GM21723 (cell line): ENCODE measurements at regions not wholly inside any gene's neighbourhood (a gene's known extent, or its start where the extent isn't known, plus 50 kb on each side); places are given as distances from the start of the nearest gene placed in this dataset.
"Not testable (repeated sequence)": the region's sequence is repeated elsewhere in the genome, so short reads cannot be mapped to it uniquely, and the experiment has no call there.

Experiments used
- ATAC-seq: cut with Tn5 transposase; IDR thresholded peaks from one replicate; pipeline ENCODE4 v1.9.1; 2021; ENCODE audit warnings: mild to moderate bottlenecking, moderate library complexity; ENCODE audit not compliant: unreplicated experiment

- ATAC-seq = no peak
These were observed 85.7 kb downstream of the SUCLG1 start for GRCh38 chr2:84373391-84373790.

GRCh38 chr2:84362541-84362940, 96.5 kb downstream of the SUCLG1 start:
- ATAC-seq = no peak

GRCh38 chr2:84338069-84338468, 121.0 kb downstream of the SUCLG1 start:
- no peak for ATAC-seq

- no peak for ATAC-seq
These were observed 131.3 kb downstream of the SUCLG1 start for GRCh38 chr2:84327645-84328249.

GRCh38 chr2:84326831-84327432, 132.1 kb downstream of the SUCLG1 start:
- no peak for ATAC-seq

- no peak for ATAC-seq
These were observed 135.2 kb downstream of the SUCLG1 start for GRCh38 chr2:84323890-84324289.

- no peak for ATAC-seq
These were observed 138.1 kb downstream of the SUCLG1 start for GRCh38 chr2:84320940-84321339.

- no peak for ATAC-seq
These were observed 139.5 kb downstream of the SUCLG1 start for GRCh38 chr2:84319581-84319980.

GRCh38 chr2:84317135-84317534, 141.9 kb downstream of the SUCLG1 start:
- ATAC-seq = no peak

- ATAC-seq = peak; percentile 99
These were observed 144.2 kb downstream of the SUCLG1 start for GRCh38 chr2:84314901-84315330.

- no peak for ATAC-seq
These were observed 144.8 kb downstream of the SUCLG1 start for GRCh38 chr2:84314250-84314649.

GRCh38 chr2:84309281-84309680, 149.8 kb downstream of the SUCLG1 start:
- ATAC-seq = no peak

GRCh38 chr2:84306361-84306760, 152.7 kb downstream of the SUCLG1 start:
- no peak for ATAC-seq

GRCh38 chr2:84302513-84303412, 156.3 kb downstream of the SUCLG1 start:
- ATAC-seq = peak; percentile 95

- no peak for ATAC-seq
These were observed 157.4 kb downstream of the SUCLG1 start for GRCh38 chr2:84301717-84302116.

- no peak for ATAC-seq
These were observed 158.4 kb downstream of the SUCLG1 start for GRCh38 chr2:84300696-84301029.

- not testable (repeated sequence) for ATAC-seq
These were observed 158.9 kb downstream of the SUCLG1 start for GRCh38 chr2:84300001-84300695.

- ATAC-seq = no peak
These were observed 159.8 kb downstream of the SUCLG1 start for GRCh38 chr2:84299211-84299775.

- no peak for ATAC-seq
These were observed 161.9 kb downstream of the SUCLG1 start for GRCh38 chr2:84297155-84297554.

GRCh38 chr2:84293791-84294380, 165.2 kb downstream of the SUCLG1 start:
- ATAC-seq = no peak

- ATAC-seq = no peak
These were observed 166.5 kb downstream of the SUCLG1 start for GRCh38 chr2:84292545-84292944.
